HEK293 (cell line): ENCODE measurements at regions not wholly inside any gene's neighbourhood (a gene's known extent, or its start where the extent isn't known, plus 50 kb on each side); places are given as distances from the start of the nearest gene placed in this dataset.
"Not testable (repeated sequence)": the region's sequence is repeated elsewhere in the genome, so short reads cannot be mapped to it uniquely, and the experiment has no call there.

ENCODE experiments used
- CTCF ChIA-PET: fragments of 350-600 bp; formaldehyde crosslinking; extraction: SDS; loops from one replicate; lab custom pipeline; 2021; ENCODE audit warnings: antibody characterized with exemption; lab: Yijun Ruan, JAX
- POLR2A ChIA-PET: fragments of 300-600 bp; formaldehyde crosslinking; extraction: SDS; loops from one replicate; lab custom pipeline; 2020; ENCODE audit warnings: antibody characterized with exemption, inconsistent platforms; lab: Yijun Ruan, JAX
- H3K27ac ChIP-seq: fragments of 200-500 bp; sonication (Bioruptor generic); 2 replicates; pipeline ENCODE4 v1.5.1; 2014; ENCODE audit warnings: low read depth, low read length, control low read depth, inconsistent platforms; ENCODE audit errors: extremely low read depth
- H3K36me3 ChIP-seq, 2 experiments: fragments of 200-500 bp in 1 of 2; sonication (Bioruptor generic) in 1 of 2; 1 replicate in 1 of 2; 2 replicates in 1 of 2; pipeline ENCODE4 v1.5.1; 2014 to 2017; ENCODE audit warnings: inconsistent platforms in 2 of 2, low read length in 2 of 2; ENCODE audit not compliant: control insufficient read depth in 2 of 2, insufficient read depth in 1 of 2
- H3K4me1 ChIP-seq: fragments of 200-500 bp; sonication (Bioruptor generic); 2 replicates; pipeline ENCODE4 v1.5.1; 2014; ENCODE audit warnings: mild to moderate bottlenecking, low read length, inconsistent platforms; ENCODE audit not compliant: control insufficient read depth, insufficient read depth
- H3K4me3 ChIP-seq: 2 replicates; pipeline ENCODE4 v1.5.1; 2011; ENCODE audit warnings: low read depth, mild to moderate bottlenecking, control low read depth, low read length, moderate library complexity
- H3K9me3 ChIP-seq: fragments of 200-500 bp; sonication (Bioruptor generic); 2 replicates; pipeline ENCODE4 v1.5.1; 2014; ENCODE audit warnings: low read depth, low read length, inconsistent platforms; ENCODE audit not compliant: control insufficient read depth, insufficient read depth
- BCL11B ChIP-seq: fragments of 450-650 bp; formaldehyde crosslinking; IDR thresholded peaks from 2 replicates; pipeline ENCODE4 v1.5.1; 2016; ENCODE audit warnings: low read depth, missing biosample characterization, missing genetic modification characterization
- BCL6B ChIP-seq: fragments of 450-650 bp; formaldehyde crosslinking; IDR thresholded peaks from 2 replicates; pipeline ENCODE4 v1.5.1; 2017; ENCODE audit warnings: missing biosample characterization, missing genetic modification characterization
- EGR2 ChIP-seq: fragments of 450-650 bp; formaldehyde crosslinking; IDR thresholded peaks from 2 replicates; pipeline ENCODE4 v1.5.1; 2016; ENCODE audit warnings: low read depth, missing biosample characterization, missing genetic modification characterization
- GFI1B ChIP-seq: fragments of 450-650 bp; formaldehyde crosslinking; IDR thresholded peaks from 2 replicates; pipeline ENCODE4 v1.5.1; 2016; ENCODE audit warnings: missing biosample characterization, missing genetic modification characterization
- GLIS2 ChIP-seq: fragments of 450-650 bp; formaldehyde crosslinking; IDR thresholded peaks from 2 replicates; pipeline ENCODE4 v1.5.1; 2016; ENCODE audit warnings: missing biosample characterization, missing genetic modification characterization
- MYNN ChIP-seq: fragments of 450-650 bp; formaldehyde crosslinking; IDR thresholded peaks from 2 replicates; pipeline ENCODE4 v1.5.1; 2016; ENCODE audit warnings: missing biosample characterization, missing genetic modification characterization, borderline replicate concordance
- PRDM1 ChIP-seq: fragments of 450-650 bp; formaldehyde crosslinking; IDR thresholded peaks from 2 replicates; pipeline ENCODE4; 2016; ENCODE audit warnings: missing biosample characterization, missing genetic modification characterization
- ZFHX2 ChIP-seq: fragments of 450-650 bp; formaldehyde crosslinking; conservative IDR thresholded peaks from 2 replicates; pipeline ENCODE4 v1.5.1; 2016; ENCODE audit warnings: missing biosample characterization, missing genetic modification characterization
- ZFP69B ChIP-seq: fragments of 450-650 bp; formaldehyde crosslinking; IDR thresholded peaks from 2 replicates; pipeline ENCODE4 v1.5.1; 2016; ENCODE audit warnings: missing biosample characterization, missing genetic modification characterization
- ZNF169 ChIP-seq: fragments of 450-650 bp; formaldehyde crosslinking; IDR thresholded peaks from 2 replicates; pipeline ENCODE4 v1.5.1; 2016; ENCODE audit warnings: missing biosample characterization, missing genetic modification characterization
- ZNF223 ChIP-seq: fragments of 450-650 bp; formaldehyde crosslinking; IDR thresholded peaks from 2 replicates; pipeline ENCODE4 v1.5.1; 2016; ENCODE audit warnings: missing biosample characterization, missing genetic modification characterization
- ZNF23 ChIP-seq: fragments of 450-650 bp; formaldehyde crosslinking; IDR thresholded peaks from 2 replicates; pipeline ENCODE4 v1.5.1; 2016; ENCODE audit warnings: missing biosample characterization, missing genetic modification characterization, borderline replicate concordance
- ZNF280C ChIP-seq: fragments of 450-650 bp; formaldehyde crosslinking; IDR thresholded peaks from 2 replicates; pipeline ENCODE4 v1.5.1; 2016; ENCODE audit warnings: missing biosample characterization, missing genetic modification characterization
- ZNF362 ChIP-seq: fragments of 450-650 bp; formaldehyde crosslinking; IDR thresholded peaks from 2 replicates; pipeline ENCODE4 v1.5.1; 2016; ENCODE audit warnings: missing biosample characterization, missing genetic modification characterization
- ZNF394 ChIP-seq: fragments of 450-650 bp; formaldehyde crosslinking; IDR thresholded peaks from 2 replicates; pipeline ENCODE4 v1.5.1; 2016; ENCODE audit warnings: missing biosample characterization, missing genetic modification characterization, mild to moderate bottlenecking, moderate library complexity, borderline replicate concordance
- ZNF433 ChIP-seq: fragments of 450-650 bp; formaldehyde crosslinking; IDR thresholded peaks from 2 replicates; pipeline ENCODE4 v1.5.1; 2016; ENCODE audit warnings: missing biosample characterization, missing genetic modification characterization, low read depth
- ZNF449 ChIP-seq: fragments of 450-650 bp; formaldehyde crosslinking; IDR thresholded peaks from 2 replicates; pipeline ENCODE4 v1.5.1; 2017; ENCODE audit warnings: missing biosample characterization, mild to moderate bottlenecking, missing genetic modification characterization, moderate library complexity
- ZNF510 ChIP-seq: fragments of 450-650 bp; formaldehyde crosslinking; IDR thresholded peaks from 2 replicates; pipeline ENCODE4 v1.5.1; 2018; ENCODE audit warnings: mild to moderate bottlenecking, missing genetic modification characterization, missing biosample characterization; ENCODE audit not compliant: insufficient replicate concordance
- ZNF521 ChIP-seq: fragments of 450-650 bp; formaldehyde crosslinking; IDR thresholded peaks from 2 replicates; pipeline ENCODE4 v1.5.1; 2017; ENCODE audit warnings: missing biosample characterization, mild to moderate bottlenecking, missing genetic modification characterization
- ZNF555 ChIP-seq: fragments of 450-650 bp; formaldehyde crosslinking; conservative IDR thresholded peaks from 2 replicates; pipeline ENCODE4 v1.5.1; 2017; ENCODE audit warnings: missing biosample characterization, mild to moderate bottlenecking, missing genetic modification characterization, inconsistent platforms
- ZNF623 ChIP-seq: fragments of 450-650 bp; formaldehyde crosslinking; IDR thresholded peaks from 2 replicates; pipeline ENCODE4 v1.5.1; 2016; ENCODE audit warnings: missing biosample characterization, missing genetic modification characterization
- ZSCAN5A ChIP-seq: fragments of 450-650 bp; formaldehyde crosslinking; IDR thresholded peaks from 2 replicates; pipeline ENCODE4 v1.5.1; 2016; ENCODE audit warnings: missing biosample characterization, missing genetic modification characterization

GRCh38 chr21:31418377-31419001 is 74.4 kb upstream of the TIAM1 start:
- H3K36me3 ChIP-seq = no peaks in the 10 kb centered on the region
- ChIA-PET CTCF (interaction anchor here (0.6 kb wide), 1 partner anchor 93 kb away, joined by 4 read pairs; no protein-coding TSS in a partner anchor), POLR2A (no interaction called here)
- no peaks in the 10 kb centered on the region for H3K9me3 ChIP-seq
- no peaks in the 10 kb centered on the region for H3K4me1 ChIP-seq
- no peak overlapping the region for H3K27ac ChIP-seq
- TF ChIP-seq GFI1B = no peak
- TF ChIP-seq ZNF510 = no peak
- no peak for TF ChIP-seq ZNF23 (tag by site-specific recombination)
- TF ChIP-seq PRDM1 = no peak
- no peak for TF ChIP-seq ZNF623 (tag by site-specific recombination)
- no peak for TF ChIP-seq MYNN (tag by site-specific recombination)
- TF ChIP-seq ZNF169 = no peak
- no peak for TF ChIP-seq ZNF280C
- no peak for TF ChIP-seq ZFP69B (tag by site-specific recombination)
- TF ChIP-seq GLIS2 = no peak
- TF ChIP-seq ZNF223 (tag by site-specific recombination) = no peak
- TF ChIP-seq, all 188 proteins: peak for 0
- no peak overlapping the region for H3K4me3 ChIP-seq

- POLR2A ChIA-PET, H3K27ac ChIP-seq, H3K9me3 ChIP-seq, H3K36me3 ChIP-seq, CTCF ChIA-PET, H3K4me3 ChIP-seq, H3K4me1 ChIP-seq: not testable (repeated sequence)
- TF ChIP-seq EGR2 (tag by site-specific recombination) = 0 out of 2 replicates have a peak, but pooled peaks have one; percentile 5
- TF ChIP-seq ZSCAN5A (tag by site-specific recombination) = 0 out of 2 replicates have a peak, but pooled peaks have one; percentile 26
Measured at GRCh38 chr21:31417214-31417613, 73.2 kb upstream of the TIAM1 start.

GRCh38 chr21:31416465-31416864 is 72.4 kb upstream of the TIAM1 start:
- ChIA-PET CTCF (no interaction called here), POLR2A (no interaction called here)
- H3K36me3 ChIP-seq = no peaks in the 10 kb centered on the region
- no peak overlapping the region for H3K27ac ChIP-seq
- no peak overlapping the region for H3K4me3 ChIP-seq
- H3K4me1 ChIP-seq = no peaks in the 10 kb centered on the region
- H3K9me3 ChIP-seq = no peaks in the 10 kb centered on the region
- TF ChIP-seq ZNF555 (tag by site-specific recombination) (no peak), ZFHX2 (tag by site-specific recombination) (no peak), ZNF362 (no peak), BCL6B (tag by site-specific recombination) (no peak), ZNF23 (tag by site-specific recombination) (no peak), ZNF433 (tag by site-specific recombination) (no peak), PRDM1 (no peak), ZFP69B (tag by site-specific recombination) (peak; percentile 28; the same call in 1 of the 2 replicates), BCL11B (tag by site-specific recombination) (no peak), ZNF521 (no peak), ZNF394 (tag by site-specific recombination) (peak; percentile 8; the same call in 1 of the 2 replicates), ZNF449 (no peak)
